Endothelial cell (in vitro differentiated cells): ENCODE measurements at regions not wholly inside any gene's neighbourhood (a gene's known extent, or its start where the extent isn't known, plus 50 kb on each side); places are given as distances from the start of the nearest gene placed in this dataset.

ENCODE experiments used
- DNase-seq: peaks from one replicate; pipeline ENCODE4 v3.0.0; 2021; ENCODE audit warnings: low spot score
- H3K27ac Mint-ChIP-seq: one replicate; pipeline ENCODE4 v1.8.0; 2021; ENCODE audit warnings: mixed read lengths, inconsistent platforms; ENCODE audit not compliant: unreplicated experiment
- H3K27me3 Mint-ChIP-seq: one replicate; pipeline ENCODE4 v1.8.0; 2021; ENCODE audit warnings: mild to moderate bottlenecking, moderate library complexity, mixed read lengths, inconsistent platforms; ENCODE audit not compliant: unreplicated experiment
- H3K36me3 Mint-ChIP-seq: one replicate; pipeline ENCODE4 v1.8.0; 2021; ENCODE audit warnings: mild to moderate bottlenecking, low read depth, mixed read lengths, inconsistent platforms; ENCODE audit not compliant: unreplicated experiment
- H3K4me1 Mint-ChIP-seq: one replicate; pipeline ENCODE4 v1.8.0; 2021; ENCODE audit warnings: mild to moderate bottlenecking, mixed read lengths, inconsistent platforms; ENCODE audit not compliant: unreplicated experiment
- H3K4me3 Mint-ChIP-seq: one replicate; pipeline ENCODE4 v1.8.0; 2021; ENCODE audit warnings: mild to moderate bottlenecking, mixed read lengths, inconsistent platforms; ENCODE audit not compliant: unreplicated experiment
- H3K9me3 Mint-ChIP-seq: one replicate; pipeline ENCODE4 v1.8.0; 2021; ENCODE audit warnings: mixed read lengths, inconsistent platforms; ENCODE audit not compliant: unreplicated experiment
- CTCF ChIP-seq: fragments of 200-600 bp; sonication (generic); IDR thresholded peaks from one replicate; pipeline ENCODE4 v1.5.0; 2021; ENCODE audit warnings: antibody characterized with exemption; ENCODE audit not compliant: unreplicated experiment

DNA sequence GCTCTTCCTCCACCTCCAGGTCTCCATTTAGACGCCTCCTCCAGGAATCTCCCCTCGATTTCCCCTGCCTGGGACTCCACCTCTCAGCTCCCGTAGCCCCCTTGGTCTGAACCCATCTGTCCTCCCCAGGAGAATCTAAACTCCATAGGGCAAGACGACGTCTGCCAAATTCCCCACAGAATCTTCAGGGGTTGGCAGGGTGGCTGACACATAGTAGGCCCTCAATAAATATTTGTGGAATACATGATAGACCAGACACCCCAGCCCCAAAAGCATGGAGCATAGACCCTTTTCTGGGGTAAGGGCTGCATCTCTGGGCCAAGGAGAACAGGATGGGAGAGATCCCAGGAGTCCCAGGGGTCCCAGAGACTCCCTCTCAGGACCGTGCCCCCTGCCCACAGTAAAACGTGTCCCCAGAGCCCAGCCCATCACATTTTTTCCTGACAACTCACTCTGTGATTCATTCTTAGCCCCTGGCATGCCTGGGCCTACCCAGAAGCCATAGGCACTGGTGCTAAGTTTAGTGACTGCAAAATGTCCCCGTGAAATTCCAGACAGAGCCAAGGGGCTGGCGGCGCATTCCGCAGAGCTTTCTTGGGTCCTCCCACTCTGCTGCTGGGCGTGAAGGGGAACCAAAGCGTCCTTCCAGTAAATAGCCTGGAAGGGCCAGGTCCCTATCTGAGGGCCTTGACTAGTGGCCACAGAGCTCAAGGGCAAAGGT is 78.0 kb upstream of the SLC6A6 start:
- no peaks in the 10 kb centered on the region for H3K9me3 Mint-ChIP-seq
- H3K27me3 Mint-ChIP-seq = peaks cover 2% of the 10 kb centered on the region
- no peak overlapping the region for H3K4me3 Mint-ChIP-seq
- no peaks in the 10 kb centered on the region for H3K36me3 Mint-ChIP-seq
- no peak for DNase-seq
- no peak for TF ChIP-seq CTCF
- no peak overlapping the region for H3K27ac Mint-ChIP-seq
- H3K4me1 Mint-ChIP-seq = peaks cover 22% of the 10 kb centered on the region

GRCh38 chr3:14328422-14328821 is 74.0 kb upstream of the SLC6A6 start:
- H3K36me3 Mint-ChIP-seq = no peaks in the 10 kb centered on the region
- H3K27ac Mint-ChIP-seq = no peak overlapping the region
- no peaks in the 10 kb centered on the region for H3K27me3 Mint-ChIP-seq
- TF ChIP-seq CTCF = no peak
- H3K4me3 Mint-ChIP-seq = no peak overlapping the region
- no peaks in the 10 kb centered on the region for H3K9me3 Mint-ChIP-seq
- H3K4me1 Mint-ChIP-seq = peaks cover 11% of the 10 kb centered on the region
- DNase-seq = no peak

GRCh38 chr3:14329116-14329830 is 73.1 kb upstream of the SLC6A6 start:
- Mint-ChIP-seq H3K27ac (no peak overlapping the region), H3K4me3 (no peak overlapping the region), H3K4me1 (peaks cover 3% of the 10 kb centered on the region), H3K27me3 (no peaks in the 10 kb centered on the region), H3K36me3 (no peaks in the 10 kb centered on the region), H3K9me3 (no peaks in the 10 kb centered on the region)
- no peak for DNase-seq
- TF ChIP-seq CTCF = no peak

GRCh38 chr3:14329842-14330241 is 72.6 kb upstream of the SLC6A6 start:
- no peak overlapping the region for H3K4me3 Mint-ChIP-seq
- H3K36me3 Mint-ChIP-seq = no peaks in the 10 kb centered on the region
- no peak for TF ChIP-seq CTCF
- no peak overlapping the region for H3K27ac Mint-ChIP-seq
- no peak for DNase-seq
- no peaks in the 10 kb centered on the region for H3K9me3 Mint-ChIP-seq
- peaks cover 3% of the 10 kb centered on the region for H3K4me1 Mint-ChIP-seq
- H3K27me3 Mint-ChIP-seq = no peaks in the 10 kb centered on the region

DNA sequence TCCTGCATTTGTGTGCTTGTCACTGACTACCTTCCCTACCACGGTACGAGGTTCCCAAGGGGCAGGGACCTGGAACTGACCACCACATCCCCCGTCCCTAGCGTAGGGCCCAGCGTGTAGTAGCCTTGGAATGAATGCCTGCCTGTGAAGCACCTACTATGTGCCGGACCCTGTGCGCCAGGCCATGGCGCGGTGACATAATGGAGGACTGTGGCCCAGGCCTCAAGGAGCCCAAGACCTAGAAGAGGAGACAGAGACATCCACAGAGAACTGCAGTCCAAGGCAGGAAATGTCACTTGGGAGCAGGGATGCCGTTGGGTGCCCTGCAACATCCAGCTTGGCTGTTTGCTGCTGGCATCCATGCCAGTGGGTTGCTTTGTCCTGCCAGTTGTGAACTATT is 71.9 kb upstream of the SLC6A6 start:
- H3K27me3 Mint-ChIP-seq = no peaks in the 10 kb centered on the region
- TF ChIP-seq CTCF = no peak
- no peak overlapping the region for H3K4me3 Mint-ChIP-seq
- H3K4me1 Mint-ChIP-seq = peaks cover 3% of the 10 kb centered on the region
- H3K9me3 Mint-ChIP-seq = no peaks in the 10 kb centered on the region
- no peaks in the 10 kb centered on the region for H3K36me3 Mint-ChIP-seq
- H3K27ac Mint-ChIP-seq = no peak overlapping the region
- DNase-seq = no peak
